ENCODE measurements at regions not wholly inside any gene's neighbourhood (a gene's known extent, or its start where the extent isn't known, plus 50 kb on each side); places are given as distances from the start of the nearest gene placed in this dataset.

- TF ChIP-seq POLR2A (IDR thresholded peaks at IDR 0.05): no peak
- TF ChIP-seq EP300 (IDR thresholded peaks at IDR 0.05): no peak
- TF ChIP-seq CTCF (IDR thresholded peaks at IDR 0.05): no peak
- no peaks in the 10 kb centered on the region for H3K27me3 ChIP-seq
- 82 to 90% (median 82%) methylated on average over 17 to 19 of the region's 19 CpGs for WGBS, 3 donors
- H3K9me3 ChIP-seq: no peaks in the 10 kb centered on the region
- intact Hi-C loops (cut with DNase I): no loop called here
- no peak overlapping the region for H3K27ac ChIP-seq
- no peaks in the 10 kb centered on the region for H3K4me1 ChIP-seq (ENCODE audit: insufficient read depth)
- H3K36me3 ChIP-seq: no peaks in the 10 kb centered on the region
- no peak for DNase-seq
- no peak overlapping the region for H3K4me3 ChIP-seq
Measured at GRCh38 chr9:14007190-14007769, 306.7 kb downstream of the NFIB start.

GRCh38 chr9:14006386-14007187 lies 307.4 kb downstream of the NFIB start:
- Histone ChIP-seq H3K9me3 (no peaks in the 10 kb centered on the region), H3K27me3 (no peaks in the 10 kb centered on the region)
- WGBS, 3 donors: 73 to 79% (median 77%) methylated on average over 10 of the region's 10 CpGs

GRCh38 chr9:14004110-14004509 lies 309.8 kb downstream of the NFIB start:
- H3K4me1 ChIP-seq (ENCODE audit: insufficient read depth): no peaks in the 10 kb centered on the region
- H3K9me3 ChIP-seq: no peaks in the 10 kb centered on the region
- intact Hi-C loops (cut with DNase I): no loop called here
- no peaks in the 10 kb centered on the region for H3K36me3 ChIP-seq
- H3K4me3 ChIP-seq: no peak overlapping the region
- H3K27ac ChIP-seq: no peak overlapping the region
- WGBS, 3 donors: 90 to 92% (median 91%) methylated on average over 1 of the region's 1 CpG
- TF ChIP-seq CTCF (IDR thresholded peaks at IDR 0.05) (no peak), EP300 (IDR thresholded peaks at IDR 0.05) (no peak), POLR2A (IDR thresholded peaks at IDR 0.05) (no peak)
- H3K27me3 ChIP-seq: no peaks in the 10 kb centered on the region
- no peak for DNase-seq

More at GRCh38 chr9:14006386-14007187, 307.4 kb downstream of the NFIB start:
- DNase-seq: no peak
- H3K4me1 ChIP-seq (ENCODE audit: insufficient read depth): no peaks in the 10 kb centered on the region
- no peak overlapping the region for H3K4me3 ChIP-seq
- no peaks in the 10 kb centered on the region for H3K36me3 ChIP-seq
- intact Hi-C loops (cut with DNase I): no loop called here
- no peak for TF ChIP-seq CTCF (IDR thresholded peaks at IDR 0.05)
- H3K27ac ChIP-seq: no peak overlapping the region

GRCh38 chr9:13994240-13994639 lies 319.7 kb downstream of the NFIB start:
- no peaks in the 10 kb centered on the region for H3K36me3 ChIP-seq
- H3K9me3 ChIP-seq: no peaks in the 10 kb centered on the region
- no peaks in the 10 kb centered on the region for H3K27me3 ChIP-seq
- no peak for DNase-seq
- no peak overlapping the region for H3K27ac ChIP-seq
- no peaks in the 10 kb centered on the region for H3K4me1 ChIP-seq (ENCODE audit: insufficient read depth)
- 44 to 63% (median 59%) methylated on average over 3 of the region's 3 CpGs for WGBS, 3 donors
- intact Hi-C loops (cut with DNase I): no loop called here
- TF ChIP-seq CTCF (IDR thresholded peaks at IDR 0.05) (no peak), EP300 (IDR thresholded peaks at IDR 0.05) (no peak)
- H3K4me3 ChIP-seq: no peak overlapping the region
